Kidney epithelial cell (primary cell): ENCODE measurements at regions not wholly inside any gene's neighbourhood (a gene's known extent, or its start where the extent isn't known, plus 50 kb on each side); places are given as distances from the start of the nearest gene placed in this dataset.
"Not testable (repeated sequence)": the region's sequence is repeated elsewhere in the genome, so short reads cannot be mapped to it uniquely, and the experiment has no call there.

Experiments used
- DNase-seq: peaks from one replicate; pipeline ENCODE4 v3.0.0-alpha.2; 2010; ENCODE audit warnings: low read depth
- H3K27me3 ChIP-seq: 2 replicates; pipeline ENCODE4 v1.6.0; 2011; ENCODE audit warnings: low read length; ENCODE audit not compliant: control insufficient read depth, insufficient read depth
- H3K36me3 ChIP-seq: 2 replicates; pipeline ENCODE4 v1.5.1; 2011; ENCODE audit warnings: low read length; ENCODE audit not compliant: control insufficient read depth, insufficient read depth
- H3K4me3 ChIP-seq: 2 replicates; pipeline ENCODE4 v1.5.1; 2011; ENCODE audit warnings: low read depth, mild to moderate bottlenecking, control low read depth, low read length
- CTCF ChIP-seq: IDR thresholded peaks from 2 replicates; pipeline ENCODE4 v1.5.1; 2011; ENCODE audit warnings: mild to moderate bottlenecking, moderate library complexity, low read length, control low read depth, inconsistent platforms; ENCODE audit not compliant: insufficient read depth, poor library complexity, severe bottlenecking

DNA sequence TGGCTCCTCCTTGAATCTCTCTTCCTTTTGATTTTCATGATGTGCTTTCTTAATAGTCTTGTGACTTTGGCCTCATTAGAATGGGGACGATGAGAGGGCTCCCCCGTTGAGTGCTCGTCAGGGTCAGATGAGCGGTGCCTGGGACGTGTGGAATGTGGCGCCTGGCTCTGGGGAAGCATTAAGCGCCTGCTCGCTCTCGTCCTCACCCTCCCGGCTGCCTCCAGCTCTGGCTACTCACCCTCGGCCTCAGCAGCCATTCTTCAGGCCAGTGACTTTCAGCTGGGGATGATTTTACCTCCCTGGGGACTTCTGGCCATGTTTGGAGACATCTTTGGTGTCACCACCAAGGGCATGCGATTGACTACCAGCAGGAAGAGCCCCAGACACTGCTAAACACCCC lies 69.7 kb downstream of the RPS6KA4 start:
- no peak for TF ChIP-seq CTCF
- Histone ChIP-seq H3K4me3 (no peak overlapping the region), H3K36me3 (no peaks in the 10 kb centered on the region), H3K27me3 (peaks cover 11% of the 10 kb centered on the region)
- no peak for DNase-seq

DNA sequence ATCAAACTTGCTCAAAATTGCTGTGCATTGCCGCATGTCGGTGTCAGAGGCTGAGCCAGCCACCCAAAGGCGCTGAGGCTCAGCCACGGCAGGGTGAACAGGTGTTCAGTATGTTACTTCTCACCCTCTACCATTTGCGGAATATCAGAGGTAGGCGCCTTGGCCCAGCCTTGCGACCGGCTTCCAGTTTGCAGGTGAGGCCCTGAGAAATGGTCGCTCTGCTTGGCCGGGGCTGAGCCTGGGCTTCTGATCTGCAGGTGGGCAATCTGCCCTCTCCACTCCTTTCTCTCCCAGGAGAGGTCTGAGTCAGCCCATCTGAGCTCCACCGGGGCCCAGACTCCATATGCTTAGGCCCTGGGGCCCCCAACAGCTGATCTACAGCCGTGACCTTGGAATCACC lies 71.0 kb downstream of the RPS6KA4 start:
- Histone ChIP-seq H3K4me3 (no peak overlapping the region), H3K36me3 (no peaks in the 10 kb centered on the region), H3K27me3 (peaks cover 11% of the 10 kb centered on the region)
- TF ChIP-seq CTCF, result no peak
- DNase-seq, result no peak

DNA sequence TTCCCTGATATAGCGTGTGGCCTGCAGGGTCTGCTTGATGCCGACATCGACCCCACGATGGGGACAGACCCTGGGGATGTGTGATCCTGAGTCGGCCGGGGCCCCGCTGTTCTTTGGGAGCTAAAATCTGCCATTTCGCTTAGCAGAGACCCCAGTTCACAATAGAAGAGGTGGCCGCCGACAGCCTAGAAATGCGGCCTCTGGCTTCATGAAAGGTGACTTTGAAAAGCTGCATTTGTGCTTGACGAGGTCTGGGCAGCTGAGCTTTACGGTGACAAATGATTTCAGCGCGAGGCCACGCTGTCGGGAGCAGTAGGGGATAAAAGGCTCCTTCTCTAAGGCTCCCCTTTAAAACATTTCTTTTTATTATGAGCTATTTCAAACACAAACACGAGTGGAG lies 71.7 kb downstream of the RPS6KA4 start:
- Histone ChIP-seq H3K4me3 (no peak overlapping the region), H3K27me3 (peaks cover 11% of the 10 kb centered on the region), H3K36me3 (no peaks in the 10 kb centered on the region)
- no peak for DNase-seq
- TF ChIP-seq CTCF, result no peak

DNA sequence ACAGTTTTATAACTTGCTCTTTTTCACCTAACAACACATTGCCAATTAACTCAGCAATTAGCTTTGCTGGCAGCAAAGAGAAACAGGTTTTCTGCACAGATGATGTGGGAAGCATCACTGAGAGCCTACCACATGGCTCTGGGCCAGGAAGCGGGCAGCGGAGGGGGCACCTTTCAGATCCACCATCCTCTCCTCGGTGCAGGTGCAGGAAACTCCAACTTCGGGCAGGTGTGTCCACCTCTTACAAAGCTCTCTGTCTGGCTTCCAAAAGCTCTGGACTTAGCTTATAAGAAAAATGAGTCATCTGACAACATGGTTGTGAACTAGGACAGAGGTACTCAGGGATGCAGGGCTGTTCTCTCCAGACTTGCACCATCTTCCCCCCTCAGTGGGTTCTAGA lies 77.0 kb downstream of the RPS6KA4 start:
- TF ChIP-seq CTCF, result no peak
- Histone ChIP-seq H3K36me3 (no peaks in the 10 kb centered on the region), H3K4me3 (no peak overlapping the region), H3K27me3 (peaks cover 14% of the 10 kb centered on the region)
- no peak for DNase-seq

DNA sequence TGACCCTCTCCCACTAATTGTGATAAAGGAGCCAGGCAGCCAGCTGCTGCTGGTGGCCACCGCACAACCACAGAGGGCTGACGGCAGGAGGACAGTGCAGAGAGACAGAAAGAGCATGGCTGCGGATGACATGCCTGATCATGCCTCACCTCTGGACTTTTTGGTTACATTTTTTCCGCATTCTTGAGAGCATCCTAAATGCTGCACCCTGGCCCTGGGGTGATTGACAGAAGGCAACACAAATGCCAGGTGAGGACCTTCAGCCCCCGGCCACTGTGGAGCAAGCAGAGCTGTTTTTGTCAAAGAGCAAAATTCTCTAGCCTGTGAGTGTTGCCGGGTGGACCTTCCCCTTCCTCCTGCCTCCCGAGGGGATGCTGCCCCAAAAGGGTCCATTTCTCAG lies 78.5 kb downstream of the RPS6KA4 start:
- H3K36me3 ChIP-seq, result no peaks in the 10 kb centered on the region
- H3K27me3 ChIP-seq, result peaks cover 17% of the 10 kb centered on the region
- no peak for TF ChIP-seq CTCF
- no peak for DNase-seq
- H3K4me3 ChIP-seq, result no peak overlapping the region

GRCh38 chr11:64438986-64439771 lies 80.2 kb downstream of the RPS6KA4 start:
- Histone ChIP-seq H3K36me3 (no peaks in the 10 kb centered on the region), H3K27me3 (peaks cover 21% of the 10 kb centered on the region), H3K4me3 (no peak overlapping the region)
- no peak for DNase-seq
- no peak for TF ChIP-seq CTCF

DNA sequence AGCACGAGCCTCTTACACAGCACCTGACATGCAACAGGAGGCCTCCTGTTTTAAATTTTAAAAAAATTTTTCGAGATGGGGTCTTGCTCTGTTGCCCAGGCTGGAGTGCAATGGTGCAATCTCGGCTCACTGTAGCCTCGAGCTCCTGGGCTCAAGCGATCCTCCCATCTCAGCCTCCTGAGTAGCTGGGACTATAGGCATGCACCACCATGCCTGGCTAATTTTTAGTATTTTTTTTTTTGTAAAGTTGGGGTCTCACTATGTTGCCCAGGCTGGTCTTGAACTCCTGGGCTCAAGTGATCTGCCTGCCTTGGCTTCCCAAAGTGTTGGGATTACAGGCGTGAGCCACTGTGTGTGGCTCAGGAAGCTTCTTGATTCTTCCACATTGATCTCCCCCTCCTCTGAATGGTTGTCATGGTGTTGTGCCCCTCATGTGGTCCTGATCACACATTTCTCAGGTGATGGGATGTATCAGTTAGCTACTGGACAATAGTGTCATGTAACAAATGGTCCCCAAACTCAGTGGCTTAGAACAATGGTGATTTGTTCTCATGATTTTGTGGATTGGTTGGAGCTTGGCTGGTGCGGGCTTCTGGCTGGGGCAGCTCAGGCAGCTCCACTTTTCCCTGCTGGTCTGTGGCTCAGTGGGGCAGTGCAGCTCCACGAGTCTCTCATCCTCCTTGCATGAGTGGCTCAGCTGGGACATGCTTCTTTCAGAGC lies 81.0 kb downstream of the RPS6KA4 start:
- not testable (repeated sequence) for DNase-seq, H3K36me3 ChIP-seq, H3K4me3 ChIP-seq
- peaks cover 25% of the 10 kb centered on the region for H3K27me3 ChIP-seq
